HK-2 (cell line): ENCODE measurements at regions not wholly inside any gene's neighbourhood (a gene's known extent, or its start where the extent isn't known, plus 50 kb on each side); places are given as distances from the start of the nearest gene placed in this dataset.
"Not testable (repeated sequence)": the region's sequence is repeated elsewhere in the genome, so short reads cannot be mapped to it uniquely, and the experiment has no call there.

Experiments
- DNase-seq: peaks from one replicate; pipeline ENCODE4 v3.0.0-alpha.2; 2018; ENCODE audit not compliant: unreplicated experiment

- DNase-seq, result no peak
Measured at GRCh38 chr2:192828947-192829346, 634.2 kb upstream of the TMEFF2 start.

- DNase-seq, result no peak
Measured at GRCh38 chr2:192828175-192828574, 633.4 kb upstream of the TMEFF2 start.

GRCh38 chr2:192827735-192828134 is 633.0 kb upstream of the TMEFF2 start:
- DNase-seq, result no peak

- no peak for DNase-seq
Measured at GRCh38 chr2:192814376-192814775, 619.6 kb upstream of the TMEFF2 start.

GRCh38 chr2:192813341-192813740 is 618.6 kb upstream of the TMEFF2 start:
- DNase-seq, result no peak

GRCh38 chr2:192809173-192809572 is 614.4 kb upstream of the TMEFF2 start:
- DNase-seq, result no peak

- no peak for DNase-seq
Measured at GRCh38 chr2:192783643-192784042, 588.9 kb upstream of the TMEFF2 start.

- DNase-seq, result no peak
Measured at GRCh38 chr2:192775459-192776262, 580.9 kb upstream of the TMEFF2 start.

GRCh38 chr2:192775011-192775410 is 580.3 kb upstream of the TMEFF2 start:
- no peak for DNase-seq

GRCh38 chr2:192773044-192773443 is 578.3 kb upstream of the TMEFF2 start:
- no peak for DNase-seq

GRCh38 chr2:192749611-192750200 is 555.0 kb upstream of the TMEFF2 start:
- DNase-seq, result no peak

GRCh38 chr2:192741889-192742288 is 547.2 kb upstream of the TMEFF2 start:
- no peak for DNase-seq

GRCh38 chr2:192735447-192735846 is 540.7 kb upstream of the TMEFF2 start:
- no peak for DNase-seq

- DNase-seq, result no peak
Measured at GRCh38 chr2:192729369-192729768, 534.6 kb upstream of the TMEFF2 start.

GRCh38 chr2:192725991-192726390 is 531.3 kb upstream of the TMEFF2 start:
- DNase-seq, result no peak

GRCh38 chr2:192719629-192720028 is 524.9 kb upstream of the TMEFF2 start:
- DNase-seq, result no peak

- no peak for DNase-seq
Measured at GRCh38 chr2:192718340-192718739, 523.6 kb upstream of the TMEFF2 start.

GRCh38 chr2:192700934-192701333 is 506.2 kb upstream of the TMEFF2 start:
- DNase-seq, result no peak

GRCh38 chr2:192697880-192698279 is 503.1 kb upstream of the TMEFF2 start:
- no peak for DNase-seq

GRCh38 chr2:192696857-192697256 is 502.1 kb upstream of the TMEFF2 start:
- no peak for DNase-seq

- DNase-seq, result no peak
Measured at GRCh38 chr2:192687015-192687414, 492.3 kb upstream of the TMEFF2 start.

- not testable (repeated sequence) for DNase-seq
Measured at GRCh38 chr2:192682511-192682910, 487.8 kb upstream of the TMEFF2 start.

GRCh38 chr2:192675681-192676080 is 480.9 kb upstream of the TMEFF2 start:
- no peak for DNase-seq
